HEK293T (cell line): ENCODE measurements at regions not wholly inside any gene's neighbourhood (a gene's known extent, or its start where the extent isn't known, plus 50 kb on each side); places are given as distances from the start of the nearest gene placed in this dataset.
"Not testable (repeated sequence)": the region's sequence is repeated elsewhere in the genome, so short reads cannot be mapped to it uniquely, and the experiment has no call there.

ENCODE experiments used
- CTCF ChIA-PET: fragments of 350-600 bp; formaldehyde crosslinking; extraction: SDS; loops from one replicate; lab custom pipeline; 2021; ENCODE audit warnings: antibody characterized with exemption, inconsistent platforms; lab: Yijun Ruan, JAX
- POLR2A ChIA-PET: fragments of 350-600 bp; formaldehyde crosslinking; extraction: SDS; loops from one replicate; lab custom pipeline; 2020; ENCODE audit warnings: antibody characterized with exemption, inconsistent platforms; lab: Yijun Ruan, JAX
- DNase-seq: peaks from one replicate; pipeline ENCODE4 v3.0.0; 2012; ENCODE audit warnings: mixed read lengths; ENCODE audit errors: extremely low spot score
- ARNT ChIP-seq: fragments of 450-650 bp; IDR thresholded peaks from 2 replicates; pipeline ENCODE4 v1.6.1; 2017; ENCODE audit warnings: mild to moderate bottlenecking
- BHLHE40 ChIP-seq: fragments of 450-650 bp; IDR thresholded peaks from 2 replicates; pipeline ENCODE4 v1.6.1; 2016; ENCODE audit warnings: mild to moderate bottlenecking, moderate library complexity, borderline replicate concordance
- CTBP1 ChIP-seq: fragments of 450-650 bp; IDR thresholded peaks from 2 replicates; pipeline ENCODE4 v1.6.1; 2016; ENCODE audit warnings: borderline replicate concordance
- ELF4 ChIP-seq: fragments of 450-650 bp; IDR thresholded peaks from 2 replicates; pipeline ENCODE4 v1.6.1; 2017; ENCODE audit warnings: antibody characterized with exemption
- FOXA1 ChIP-seq: fragments of 450-650 bp; IDR thresholded peaks from 2 replicates; pipeline ENCODE4 v1.6.1; 2016; ENCODE audit warnings: mild to moderate bottlenecking
- FOXK2 ChIP-seq: fragments of 450-650 bp; IDR thresholded peaks from 2 replicates; pipeline ENCODE4 v1.6.1; 2016; ENCODE audit warnings: mild to moderate bottlenecking
- FOXM1 ChIP-seq: fragments of 450-650 bp; IDR thresholded peaks from 2 replicates; pipeline ENCODE4 v1.6.1; 2017; ENCODE audit warnings: mild to moderate bottlenecking, borderline replicate concordance
- HDGF ChIP-seq: fragments of 450-650 bp; IDR thresholded peaks from 2 replicates; pipeline ENCODE4 v1.6.1; 2017; ENCODE audit warnings: antibody characterized with exemption, borderline replicate concordance
- L3MBTL2 ChIP-seq: fragments of 450-650 bp; conservative IDR thresholded peaks from 2 replicates; pipeline ENCODE4 v1.6.1; 2016; ENCODE audit warnings: mild to moderate bottlenecking
- LEF1 ChIP-seq: fragments of 450-650 bp; IDR thresholded peaks from 2 replicates; pipeline ENCODE4 v1.6.1; 2017; ENCODE audit warnings: mild to moderate bottlenecking, borderline replicate concordance
- NFRKB ChIP-seq: fragments of 450-650 bp; IDR thresholded peaks from 2 replicates; pipeline ENCODE4 v1.6.1; 2016; ENCODE audit warnings: mild to moderate bottlenecking, moderate library complexity
- PKNOX1 ChIP-seq: fragments of 450-650 bp; IDR thresholded peaks from 2 replicates; pipeline ENCODE4 v1.6.1; 2016
- SP1 ChIP-seq: fragments of 450-650 bp; IDR thresholded peaks from 2 replicates; pipeline ENCODE4 v1.6.1; 2017
- SUZ12 ChIP-seq: fragments of 450-650 bp; IDR thresholded peaks from 2 replicates; pipeline ENCODE4 v1.6.1; 2016; ENCODE audit warnings: mild to moderate bottlenecking
- TARDBP ChIP-seq: fragments of 450-650 bp; IDR thresholded peaks from 2 replicates; pipeline ENCODE4 v1.6.1; 2016
- ZNF384 ChIP-seq: fragments of 450-650 bp; IDR thresholded peaks from 2 replicates; pipeline ENCODE4 v1.6.1; 2016

GRCh38 chr5:62896121-62896893 lies 317.7 kb downstream of the LRRC70 start:
- POLR2A ChIA-PET = no interaction called here
- CTCF ChIA-PET = no interaction called here
- no peak for TF ChIP-seq SUZ12
- no peak for TF ChIP-seq HDGF
- TF ChIP-seq FOXA1 = no peak
- no peak for TF ChIP-seq ZNF384
- no peak for TF ChIP-seq FOXM1
- TF ChIP-seq L3MBTL2 = no peak
- no peak for TF ChIP-seq SP1
- no peak for TF ChIP-seq LEF1
- TF ChIP-seq CTBP1 = no peak
- TF ChIP-seq NFRKB = no peak
- no peak for TF ChIP-seq BHLHE40
- TF ChIP-seq FOXK2 = no peak
- TF ChIP-seq TARDBP = no peak
- TF ChIP-seq ARNT = no peak
- DNase-seq = no peak

- POLR2A ChIA-PET = no interaction called here
- CTCF ChIA-PET = no interaction called here
- no peak for DNase-seq
- no peak for TF ChIP-seq TARDBP
- TF ChIP-seq FOXM1 = no peak
- TF ChIP-seq ARNT = no peak
- TF ChIP-seq CTBP1 = no peak
- no peak for TF ChIP-seq PKNOX1
- no peak for TF ChIP-seq HDGF
- TF ChIP-seq BHLHE40 = no peak
- TF ChIP-seq ZNF384 = no peak
- no peak for TF ChIP-seq FOXA1
- TF ChIP-seq ELF4 = no peak
- no peak for TF ChIP-seq FOXK2
- no peak for TF ChIP-seq NFRKB
These were observed 308.1 kb downstream of the LRRC70 start for GRCh38 chr5:62886603-62887315.

GRCh38 chr5:62837330-62837729 lies 258.7 kb downstream of the LRRC70 start:
- DNase-seq, CTCF ChIA-PET, POLR2A ChIA-PET: not testable (repeated sequence)

DNA sequence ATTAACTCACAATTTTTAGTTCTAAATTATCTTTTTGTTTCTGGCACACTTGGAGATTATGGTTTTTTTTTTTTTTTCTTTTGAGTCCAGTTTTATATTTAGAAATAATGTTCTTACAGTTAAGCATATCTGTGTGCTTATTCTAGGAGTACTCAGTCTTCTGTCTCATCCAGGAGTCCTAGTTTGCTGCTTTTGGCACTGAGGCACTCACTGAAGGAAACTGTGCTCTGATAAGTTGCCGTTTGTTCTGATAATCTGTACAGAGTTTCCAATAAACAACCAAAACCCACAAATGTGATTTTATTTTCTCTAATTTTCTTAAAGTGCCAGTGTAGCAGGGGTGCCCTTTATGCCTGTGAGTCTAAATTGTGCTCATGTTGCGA lies 251.0 kb downstream of the LRRC70 start:
- ChIA-PET CTCF (no interaction called here), POLR2A (no interaction called here)
- no peak for DNase-seq
- TF ChIP-seq PKNOX1 (no peak), FOXK2 (no peak), BHLHE40 (no peak), ARNT (no peak), FOXM1 (no peak), CTBP1 (no peak), ELF4 (no peak), NFRKB (no peak), HDGF (no peak), L3MBTL2 (no peak), ZNF384 (no peak), SP1 (no peak), FOXA1 (no peak), TARDBP (no peak), SUZ12 (no peak), LEF1 (no peak)

- CTCF ChIA-PET = no interaction called here
- no peak for DNase-seq
- POLR2A ChIA-PET = no interaction called here
- TF ChIP-seq SUZ12 (no peak), ARNT (no peak), FOXK2 (no peak), SP1 (no peak), L3MBTL2 (no peak), NFRKB (no peak)
These were observed 250.4 kb downstream of the LRRC70 start for GRCh38 chr5:62828742-62829603.

- TF ChIP-seq PKNOX1 = no peak
- TF ChIP-seq SP1 = no peak
- no peak for TF ChIP-seq TARDBP
- no peak for TF ChIP-seq LEF1
- no peak for TF ChIP-seq FOXK2
- no peak for TF ChIP-seq BHLHE40
- TF ChIP-seq FOXM1 = no peak
- no peak for TF ChIP-seq ELF4
- TF ChIP-seq ARNT = no peak
- POLR2A ChIA-PET = no interaction called here
- DNase-seq = no peak
- CTCF ChIA-PET = no interaction called here
These were observed 247.1 kb downstream of the LRRC70 start for GRCh38 chr5:62825623-62826220.
